B cell (primary cell): ENCODE measurements at regions not wholly inside any gene's neighbourhood (a gene's known extent, or its start where the extent isn't known, plus 50 kb on each side); places are given as distances from the start of the nearest gene placed in this dataset.

Experiments
- ATAC-seq: fragments of 200-7000 bp; cut with Tn5 transposase; one replicate; pipeline ENCODE4 v1.10.0; 2021; ENCODE audit warnings: low read depth, mild to moderate bottlenecking, moderate number of reproducible peaks, moderate library complexity
- CTCF ChIA-PET: fragments of 350-600 bp; sonication (Branson Sonifier 250); formaldehyde crosslinking; loops from one replicate; lab custom pipeline; 2021; ENCODE audit warnings: antibody characterized with exemption, inconsistent platforms; lab: Charles Lee
- POLR2A ChIA-PET: fragments of 350-600 bp; sonication (Branson Sonifier 250); formaldehyde crosslinking; loops from one replicate; lab custom pipeline; 2021; ENCODE audit warnings: antibody characterized with exemption; lab: Charles Lee
- DNase-seq: peaks from one replicate; pipeline ENCODE4 v3.0.0; 2013
- H2AFZ ChIP-seq: 2 replicates; pipeline ENCODE4 v1.6.1; 2012; ENCODE audit warnings: mild to moderate bottlenecking, low read depth, low read length; ENCODE audit not compliant: insufficient read depth, poor library complexity, severe bottlenecking
- H3K27ac ChIP-seq, 2 donors: 1 replicate in 1 of 2; 2 replicates in 1 of 2; pipeline ENCODE4 v1.5.1; 2012 to 2013; ENCODE audit warnings: low read length in 2 of 2, mild to moderate bottlenecking in 2 of 2, moderate library complexity in 1 of 2
- H3K27me3 ChIP-seq, 4 experiments: fragments of 200-600 bp in 1 of 4; sonication (generic) in 1 of 4; replicated peaks in 1 of 4; 1 replicate in 2 of 4; 2 replicates in 2 of 4; pipeline versions ENCODE4 v1.6.1 to v1.7.0; 2013 to 2016; ENCODE audit warnings: low read length in 3 of 4, mild to moderate bottlenecking in 2 of 4, mixed read lengths in 1 of 4, moderate library complexity in 1 of 4; ENCODE audit not compliant: insufficient read depth in 4 of 4, control insufficient read depth in 3 of 4; ENCODE audit errors: control extremely low read depth in 1 of 4
- H3K36me3 ChIP-seq, 2 experiments: replicated peaks in 1 of 2; 1 replicate in 1 of 2; 2 replicates in 1 of 2; pipeline versions ENCODE4 v1.6.1 to v1.7.1; 2013; ENCODE audit warnings: low read length in 1 of 2; ENCODE audit not compliant: insufficient read depth in 2 of 2, control insufficient read depth in 1 of 2; ENCODE audit errors: control extremely low read depth in 1 of 2, extremely low read depth in 1 of 2
- H3K4me1 ChIP-seq, 2 donors: fragments of 200-600 bp in 1 of 2; sonication (generic) in 1 of 2; 1 replicate in 1 of 2; 2 replicates in 1 of 2; pipeline versions ENCODE4 v1.5.1 to v1.6.1; 2013 to 2017; ENCODE audit warnings: low read length in 2 of 2; ENCODE audit not compliant: control insufficient read depth in 2 of 2, insufficient read depth in 2 of 2
- H3K4me2 ChIP-seq: replicated peaks from 2 replicates; pipeline ENCODE3; 2012; ENCODE audit warnings: mild to moderate bottlenecking, low read depth, low read length; ENCODE audit not compliant: poor library complexity, severe bottlenecking
- H3K4me3 ChIP-seq, 5 experiments: fragments of 200-600 bp in 1 of 5; sonication (generic) in 1 of 5; 1 replicate in 3 of 5; 2 replicates in 2 of 5; pipeline versions ENCODE4 v1.5.1 to v1.7.0; 2011 to 2016; ENCODE audit warnings: low read length in 4 of 5, mild to moderate bottlenecking in 4 of 5, low read depth in 2 of 5, control low read depth in 1 of 5, moderate library complexity in 1 of 5; ENCODE audit not compliant: insufficient read depth in 1 of 5; ENCODE audit errors: control extremely low read depth in 1 of 5, extremely low read depth in 1 of 5
- H3K79me2 ChIP-seq: fragments of 200-600 bp; sonication (generic); one replicate; pipeline ENCODE4 v1.6.0; 2016; ENCODE audit warnings: low read length; ENCODE audit not compliant: control insufficient read depth, insufficient read depth
- H3K9ac ChIP-seq: fragments of 200-600 bp; sonication (generic); 2 replicates; pipeline ENCODE4 v1.6.1; 2017; ENCODE audit warnings: mild to moderate bottlenecking, low read length, moderate library complexity
- H3K9me3 ChIP-seq, 3 donors: one replicate each; pipeline versions ENCODE4 v1.6.1 to v1.7.1; 2013; ENCODE audit warnings: low read length in 2 of 3; ENCODE audit not compliant: control insufficient read depth in 2 of 3, insufficient read depth in 1 of 3; ENCODE audit errors: control extremely low read depth in 1 of 3
- H4K20me1 ChIP-seq: 2 replicates; pipeline ENCODE4 v1.6.0; 2012; ENCODE audit warnings: mild to moderate bottlenecking, low read length; ENCODE audit not compliant: insufficient read depth, control insufficient read depth, poor library complexity, severe bottlenecking
- H3K27ac Mint-ChIP-seq: one replicate; pipeline ENCODE4 v1.8.0; 2021; ENCODE audit warnings: mixed read lengths
- H3K27me3 Mint-ChIP-seq: one replicate; pipeline ENCODE4 v1.8.0; 2021; ENCODE audit warnings: mixed read lengths
- H3K4me1 Mint-ChIP-seq: one replicate; pipeline ENCODE4 v1.8.0; 2021; ENCODE audit warnings: mixed read lengths
- H3K4me3 Mint-ChIP-seq: one replicate; pipeline ENCODE4 v1.8.0; 2021; ENCODE audit warnings: mixed read lengths
- H3K9me3 Mint-ChIP-seq: one replicate; pipeline ENCODE4 v1.8.0; 2022; ENCODE audit warnings: mixed read lengths; ENCODE audit not compliant: insufficient read depth
- CTCF ChIP-seq: fragments of 200-600 bp; IDR thresholded peaks from one replicate; pipeline ENCODE4 v1.8.0; 2022; ENCODE audit warnings: antibody characterized with exemption, mild to moderate bottlenecking
- EZH2 ChIP-seq: IDR thresholded peaks from 2 replicates; pipeline ENCODE4 v1.6.1; 2012; ENCODE audit warnings: borderline replicate concordance, low read depth, mild to moderate bottlenecking, moderate library complexity, low read length; ENCODE audit not compliant: insufficient read depth, poor library complexity, severe bottlenecking
- WGBS: methylation state at CpG from one replicate; pipeline ENCODE4 v1.1.5; 2013; ENCODE audit warnings: missing lambda C conversion rate; ENCODE audit not compliant: insufficient coverage; 5-methylcytosine and 5-hydroxymethylcytosine counted together
- intact Hi-C: fragments of 100-400 bp; cut with micrococcal nuclease; formaldehyde crosslinking; loops from one replicate; pipeline ENCODE4 v1.10.0; 2022

- Mint-ChIP-seq H3K4me3 (no peak overlapping the region), H3K9me3 (peaks cover 11% of the 10 kb centered on the region), H3K27ac (no peak overlapping the region), H3K4me1 (no peaks in the 10 kb centered on the region), H3K27me3 (no peaks in the 10 kb centered on the region)
- CTCF ChIA-PET, result no interaction called here
- Histone ChIP-seq H3K4me2 (no peak overlapping the region), H3K27ac (no peak overlapping the region), H3K4me1 (no peaks in the 10 kb centered on the region), H3K9me3 (peaks cover 0 to 5% (median 0%) of the 10 kb centered on the region in 3 donors), H3K9ac (no peak overlapping the region), H3K4me3 (no peak overlapping the region), H4K20me1 (no peaks in the 10 kb centered on the region), H3K27me3 (no peaks in the 10 kb centered on the region), H3K79me2 (no peaks in the 10 kb centered on the region), H2AFZ (no peak overlapping the region), H3K36me3 (no peaks in the 10 kb centered on the region)
- no peak for TF ChIP-seq CTCF
- no peak for TF ChIP-seq EZH2
- intact Hi-C loops, result no loop called here
- WGBS, result no CpG with 5 or more reads among the region's 1 CpG
- DNase-seq, result no peak
- no peak for ATAC-seq
- POLR2A ChIA-PET, result no interaction called here
These were observed 353.2 kb upstream of the TENM3 start for GRCh38 chr4:181890031-181890430.

DNA sequence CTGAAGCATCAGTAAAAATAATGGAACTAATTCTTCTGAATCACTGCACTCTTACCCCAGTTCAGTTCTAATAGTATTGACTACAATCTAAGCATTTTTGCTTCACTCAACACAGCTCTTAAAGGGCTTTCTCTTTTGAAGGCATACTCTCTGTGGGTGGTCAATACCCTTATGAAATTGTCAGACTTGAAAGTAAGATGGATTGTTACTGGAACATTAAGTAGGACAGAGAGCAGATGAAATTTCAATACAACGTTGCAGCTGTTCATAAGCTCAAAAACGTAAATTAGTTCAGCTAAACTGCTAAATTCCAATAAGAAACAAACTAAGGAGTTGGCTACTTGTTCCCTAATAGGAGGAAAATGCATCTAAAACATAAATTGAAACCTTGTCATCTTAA is 352.3 kb upstream of the TENM3 start:
- Mint-ChIP-seq H3K27ac (no peak overlapping the region), H3K27me3 (no peaks in the 10 kb centered on the region), H3K4me3 (no peak overlapping the region), H3K4me1 (no peaks in the 10 kb centered on the region), H3K9me3 (peaks cover 13% of the 10 kb centered on the region)
- POLR2A ChIA-PET, result no interaction called here
- Histone ChIP-seq H3K4me1 (no peaks in the 10 kb centered on the region), H4K20me1 (no peaks in the 10 kb centered on the region), H3K4me3 (no peak overlapping the region), H3K36me3 (no peaks in the 10 kb centered on the region), H2AFZ (no peak overlapping the region), H3K79me2 (no peaks in the 10 kb centered on the region), H3K27ac (no peak overlapping the region), H3K9ac (no peak overlapping the region), H3K27me3 (no peaks in the 10 kb centered on the region), H3K9me3 (peaks cover 0 to 5% (median 0%) of the 10 kb centered on the region in 3 donors), H3K4me2 (no peak overlapping the region)
- WGBS, result no CpG with 5 or more reads among the region's 2 CpGs
- CTCF ChIA-PET, result no interaction called here
- no peak for DNase-seq
- no peak for TF ChIP-seq CTCF
- no peak for TF ChIP-seq EZH2
- no peak for ATAC-seq
- intact Hi-C loops, result no loop called here
